T-helper 2 cell treated with Interferon-gamma antibody and Interleukin-4, amounts not matched to agents 5 μg/mL and 100 μg/mL, for 36 hours (primary cell): ENCODE measurements at regions not wholly inside any gene's neighbourhood (a gene's known extent, or its start where the extent isn't known, plus 50 kb on each side); places are given as distances from the start of the nearest gene placed in this dataset.

Experiments used
- DNase-seq: peaks from one replicate; pipeline ENCODE4 v3.0.0; 2021; ENCODE audit warnings: low spot score
- H3K27ac Mint-ChIP-seq: one replicate; pipeline ENCODE4 v1.8.0; 2021; ENCODE audit warnings: mild to moderate bottlenecking, mixed read lengths
- H3K27me3 Mint-ChIP-seq: one replicate; pipeline ENCODE4 v1.8.0; 2021; ENCODE audit warnings: low read depth, mixed read lengths
- H3K36me3 Mint-ChIP-seq: one replicate; pipeline ENCODE4 v1.8.0; 2021; ENCODE audit warnings: low read depth, mixed read lengths
- H3K4me1 Mint-ChIP-seq: one replicate; pipeline ENCODE4 v1.8.0; 2021; ENCODE audit warnings: low read depth, mixed read lengths
- H3K4me3 Mint-ChIP-seq: one replicate; pipeline ENCODE4 v1.8.0; 2022; ENCODE audit warnings: mild to moderate bottlenecking, moderate library complexity, mixed read lengths
- H3K9me3 Mint-ChIP-seq: one replicate; pipeline ENCODE4 v1.8.0; 2021; ENCODE audit warnings: mixed read lengths

GRCh38 chr10:83678850-83679249, 460.5 kb upstream of the GHITM start:
- H3K4me3 Mint-ChIP-seq: no peak overlapping the region
- H3K9me3 Mint-ChIP-seq: no peaks in the 10 kb centered on the region
- H3K27me3 Mint-ChIP-seq: no peaks in the 10 kb centered on the region
- H3K36me3 Mint-ChIP-seq: no peaks in the 10 kb centered on the region
- DNase-seq: no peak
- peaks cover 21% of the 10 kb centered on the region for H3K4me1 Mint-ChIP-seq
- H3K27ac Mint-ChIP-seq: no peak overlapping the region

GRCh38 chr10:83680470-83680891, 458.8 kb upstream of the GHITM start:
- Mint-ChIP-seq H3K36me3 (no peaks in the 10 kb centered on the region), H3K9me3 (no peaks in the 10 kb centered on the region), H3K4me1 (peaks cover 21% of the 10 kb centered on the region), H3K4me3 (peak overlapping the region; percentile 36), H3K27me3 (no peaks in the 10 kb centered on the region), H3K27ac (peak overlapping the region; percentile 68)
- peak; percentile 57 for DNase-seq

DNA sequence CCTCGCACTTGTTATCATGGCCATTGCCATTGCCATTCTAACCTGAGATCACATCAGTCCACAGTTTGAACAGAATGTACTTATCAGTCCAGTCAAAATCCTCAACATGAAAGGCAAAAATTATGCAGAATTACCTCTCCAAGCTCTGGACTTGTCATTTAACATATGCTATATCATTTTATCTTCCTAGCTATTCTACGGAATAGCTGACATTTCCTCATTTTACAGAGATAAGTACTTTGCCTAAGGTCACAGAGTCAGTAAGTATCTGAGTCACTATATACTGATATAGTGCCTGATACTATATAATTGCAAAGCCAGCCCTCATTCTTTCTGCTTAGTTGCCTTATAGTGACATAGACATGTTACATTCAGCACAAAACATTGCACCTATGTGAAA, 456.9 kb upstream of the GHITM start:
- H3K27ac Mint-ChIP-seq: no peak overlapping the region
- H3K9me3 Mint-ChIP-seq: no peaks in the 10 kb centered on the region
- H3K4me3 Mint-ChIP-seq: no peak overlapping the region
- no peaks in the 10 kb centered on the region for H3K36me3 Mint-ChIP-seq
- no peaks in the 10 kb centered on the region for H3K27me3 Mint-ChIP-seq
- DNase-seq: no peak
- peaks cover 21% of the 10 kb centered on the region for H3K4me1 Mint-ChIP-seq

GRCh38 chr10:83685458-83685857, 453.9 kb upstream of the GHITM start:
- no peaks in the 10 kb centered on the region for H3K27me3 Mint-ChIP-seq
- peaks cover 12% of the 10 kb centered on the region for H3K4me1 Mint-ChIP-seq
- H3K9me3 Mint-ChIP-seq: no peaks in the 10 kb centered on the region
- H3K27ac Mint-ChIP-seq: no peak overlapping the region
- DNase-seq: no peak
- H3K4me3 Mint-ChIP-seq: no peak overlapping the region
- no peaks in the 10 kb centered on the region for H3K36me3 Mint-ChIP-seq

DNA sequence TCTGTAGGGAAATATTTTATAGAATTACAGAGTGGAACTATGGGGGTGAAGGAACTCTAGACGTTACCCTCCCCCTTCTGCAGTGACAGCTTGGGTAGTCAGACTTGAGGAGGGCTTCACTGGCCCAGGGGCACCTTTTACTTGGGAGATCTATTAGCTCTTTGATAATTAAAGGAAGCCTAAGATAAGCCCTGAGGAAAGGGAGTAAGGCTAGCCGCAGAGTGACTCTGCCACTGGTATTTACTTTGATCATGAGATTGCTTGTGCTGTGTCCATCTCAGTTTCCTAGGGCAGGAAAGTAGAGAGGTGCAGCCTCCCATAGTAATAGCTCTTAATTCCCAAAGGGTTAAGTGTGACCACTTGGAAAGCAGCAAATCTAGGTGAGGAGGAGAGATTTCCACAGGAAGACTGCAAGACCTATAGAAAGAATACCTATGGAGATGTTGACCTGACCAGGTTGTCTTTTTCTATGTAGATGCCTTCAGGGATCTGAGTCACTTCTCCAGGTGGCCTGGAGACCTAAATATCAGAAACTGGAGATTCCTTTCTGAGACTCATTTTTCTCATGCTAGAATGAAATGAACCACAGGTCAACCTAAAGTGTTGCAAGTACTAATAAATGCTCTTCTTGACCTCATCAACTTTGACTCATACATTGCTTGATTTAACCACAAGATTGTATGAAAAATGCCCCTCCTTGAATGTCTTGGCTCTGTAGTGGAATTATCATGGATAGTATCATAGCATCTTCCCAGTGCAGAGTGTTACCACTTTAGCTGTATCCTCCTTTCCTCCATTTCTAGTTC, 447.3 kb upstream of the GHITM start:
- Mint-ChIP-seq H3K4me3 (no peak overlapping the region), H3K27me3 (no peaks in the 10 kb centered on the region), H3K36me3 (no peaks in the 10 kb centered on the region), H3K9me3 (peaks cover 5% of the 10 kb centered on the region), H3K27ac (no peak overlapping the region), H3K4me1 (no peaks in the 10 kb centered on the region)
- DNase-seq: no peak

GRCh38 chr10:83698899-83699298, 440.4 kb upstream of the GHITM start:
- Mint-ChIP-seq H3K9me3 (peaks cover 9% of the 10 kb centered on the region), H3K36me3 (no peaks in the 10 kb centered on the region), H3K27ac (no peak overlapping the region), H3K4me1 (no peaks in the 10 kb centered on the region), H3K27me3 (no peaks in the 10 kb centered on the region), H3K4me3 (no peak overlapping the region)
- no peak for DNase-seq

GRCh38 chr10:83701799-83702198, 437.5 kb upstream of the GHITM start:
- no peak for DNase-seq
- Mint-ChIP-seq H3K27ac (no peak overlapping the region), H3K4me1 (no peaks in the 10 kb centered on the region), H3K36me3 (no peaks in the 10 kb centered on the region), H3K9me3 (peaks cover 4% of the 10 kb centered on the region), H3K27me3 (no peaks in the 10 kb centered on the region), H3K4me3 (no peak overlapping the region)

GRCh38 chr10:83702731-83703130, 436.6 kb upstream of the GHITM start:
- no peak overlapping the region for H3K27ac Mint-ChIP-seq
- H3K36me3 Mint-ChIP-seq: no peaks in the 10 kb centered on the region
- H3K27me3 Mint-ChIP-seq: no peaks in the 10 kb centered on the region
- peaks cover 10% of the 10 kb centered on the region for H3K9me3 Mint-ChIP-seq
- no peaks in the 10 kb centered on the region for H3K4me1 Mint-ChIP-seq
- H3K4me3 Mint-ChIP-seq: no peak overlapping the region
- no peak for DNase-seq

- Mint-ChIP-seq H3K27me3 (no peaks in the 10 kb centered on the region), H3K27ac (no peak overlapping the region), H3K36me3 (no peaks in the 10 kb centered on the region), H3K4me1 (no peaks in the 10 kb centered on the region), H3K4me3 (no peak overlapping the region), H3K9me3 (peaks cover 10% of the 10 kb centered on the region)
- no peak for DNase-seq
Measured at GRCh38 chr10:83706120-83706519, 433.2 kb upstream of the GHITM start.

DNA sequence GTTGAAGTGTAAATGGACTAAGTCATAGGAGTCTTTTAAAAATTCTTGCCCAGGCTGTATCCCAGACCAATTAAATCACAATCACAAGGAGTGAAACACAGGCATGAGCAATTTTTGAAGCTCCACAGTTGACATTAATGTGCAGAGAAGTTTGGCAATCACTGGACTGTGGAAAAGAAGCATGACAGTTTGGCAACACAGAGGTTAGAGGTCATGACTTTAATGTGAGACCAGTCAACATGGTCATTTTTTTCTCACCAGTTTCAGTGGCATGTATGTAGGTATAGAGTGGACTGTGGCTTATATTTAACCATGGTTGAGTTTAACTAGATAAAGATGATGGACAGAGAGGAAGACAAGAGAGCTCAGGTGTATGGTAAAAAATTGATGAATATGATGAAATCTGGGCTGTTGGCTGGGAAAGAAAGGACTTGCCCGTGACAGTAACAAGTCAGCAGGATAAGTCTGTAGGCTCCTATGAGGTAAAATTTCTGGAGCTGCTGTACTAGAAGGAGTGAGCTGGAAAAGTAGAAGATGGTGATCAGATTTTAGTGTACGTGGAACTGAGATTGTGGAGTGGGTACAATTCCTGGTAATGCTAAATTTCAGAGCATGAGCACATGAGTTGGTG, 432.2 kb upstream of the GHITM start:
- Mint-ChIP-seq H3K36me3 (no peaks in the 10 kb centered on the region), H3K4me3 (no peak overlapping the region), H3K27ac (no peak overlapping the region), H3K9me3 (peaks cover 14% of the 10 kb centered on the region), H3K4me1 (no peaks in the 10 kb centered on the region), H3K27me3 (no peaks in the 10 kb centered on the region)
- DNase-seq: no peak

DNA sequence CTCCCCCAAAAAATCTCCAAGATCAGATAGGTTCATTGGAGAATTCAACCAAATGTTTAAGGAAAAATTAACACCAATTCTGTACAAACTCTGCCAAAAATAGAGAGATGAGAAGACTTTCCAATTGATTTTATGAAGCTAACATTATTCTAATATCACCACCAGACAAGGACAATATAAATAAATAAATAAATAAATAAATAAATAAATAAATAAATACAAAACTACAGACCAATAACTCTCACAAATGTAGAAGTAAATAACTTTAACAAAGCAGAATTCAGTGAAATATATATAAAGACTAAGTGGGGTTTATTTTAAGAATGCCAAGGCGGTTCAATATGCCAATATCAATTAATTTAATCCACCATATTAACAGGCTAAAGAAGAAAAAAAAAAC, 425.9 kb upstream of the GHITM start:
- no peak for DNase-seq
- peaks cover 4% of the 10 kb centered on the region for H3K9me3 Mint-ChIP-seq
- H3K27me3 Mint-ChIP-seq: no peaks in the 10 kb centered on the region
- H3K36me3 Mint-ChIP-seq: no peaks in the 10 kb centered on the region
- no peaks in the 10 kb centered on the region for H3K4me1 Mint-ChIP-seq
- no peak overlapping the region for H3K27ac Mint-ChIP-seq
- no peak overlapping the region for H3K4me3 Mint-ChIP-seq

DNA sequence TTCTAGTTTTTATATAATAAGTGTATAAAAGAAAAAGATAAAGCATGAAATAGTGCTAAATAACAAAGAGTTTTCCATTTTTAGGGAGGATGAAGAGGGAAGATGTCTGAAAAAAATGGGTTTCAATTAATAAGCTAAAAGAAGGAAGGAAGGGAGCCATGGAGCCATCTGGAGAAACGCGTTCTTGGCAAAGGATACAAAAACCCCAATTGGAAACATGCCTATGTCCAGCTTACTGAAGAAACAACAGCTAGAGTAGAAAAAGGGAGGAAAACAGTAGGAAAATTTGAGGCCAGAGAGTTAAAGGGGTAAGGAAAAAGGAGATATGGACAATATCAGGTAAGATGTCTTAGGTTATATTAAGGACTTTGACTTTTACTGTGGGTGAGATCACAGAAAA, 416.2 kb upstream of the GHITM start:
- H3K27ac Mint-ChIP-seq: no peak overlapping the region
- H3K36me3 Mint-ChIP-seq: no peaks in the 10 kb centered on the region
- H3K9me3 Mint-ChIP-seq: peaks cover 6% of the 10 kb centered on the region
- no peaks in the 10 kb centered on the region for H3K4me1 Mint-ChIP-seq
- no peak for DNase-seq
- no peak overlapping the region for H3K4me3 Mint-ChIP-seq
- no peaks in the 10 kb centered on the region for H3K27me3 Mint-ChIP-seq

DNA sequence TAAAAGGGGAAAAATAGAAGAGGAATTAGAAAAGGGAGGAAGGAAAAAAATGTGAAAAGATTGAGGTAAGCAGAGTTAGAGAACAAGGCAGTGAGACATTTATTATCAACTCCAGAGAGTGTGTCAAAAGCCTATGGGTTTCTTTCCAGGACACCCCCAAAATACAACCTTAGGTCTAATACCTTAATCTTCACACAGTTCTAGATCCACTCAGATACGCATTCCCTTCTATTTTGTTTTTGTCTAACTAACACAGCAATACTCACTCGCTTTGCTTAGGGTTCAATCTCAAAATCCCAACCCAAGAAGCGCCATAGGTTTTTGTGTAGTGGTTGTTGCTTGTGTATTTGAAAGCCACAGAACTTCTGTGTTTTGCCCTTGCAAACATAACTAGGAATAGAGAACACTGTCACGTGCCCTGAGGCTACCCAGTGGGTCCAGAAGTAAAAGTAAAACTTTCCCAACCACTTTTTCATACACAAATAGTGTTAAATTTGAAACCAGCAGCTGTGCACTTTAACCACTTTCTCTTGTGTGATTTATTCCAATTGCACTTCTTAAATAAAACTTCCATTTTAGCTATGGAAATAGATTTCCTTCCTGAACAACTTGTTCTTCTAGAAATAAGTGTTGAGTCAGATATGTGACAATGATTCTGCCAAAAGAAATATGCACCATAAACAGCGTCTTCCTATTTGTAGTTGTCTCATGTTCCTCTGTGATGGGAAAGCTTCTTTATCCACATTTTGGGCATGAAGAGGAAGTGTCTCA, 414.7 kb upstream of the GHITM start:
- H3K4me3 Mint-ChIP-seq: no peak overlapping the region
- no peak for DNase-seq
- no peak overlapping the region for H3K27ac Mint-ChIP-seq
- H3K9me3 Mint-ChIP-seq: no peaks in the 10 kb centered on the region
- H3K36me3 Mint-ChIP-seq: no peaks in the 10 kb centered on the region
- H3K4me1 Mint-ChIP-seq: no peaks in the 10 kb centered on the region
- no peaks in the 10 kb centered on the region for H3K27me3 Mint-ChIP-seq

GRCh38 chr10:83725567-83725966, 413.7 kb upstream of the GHITM start:
- DNase-seq: no peak
- Mint-ChIP-seq H3K4me3 (no peak overlapping the region), H3K4me1 (no peaks in the 10 kb centered on the region), H3K9me3 (no peaks in the 10 kb centered on the region), H3K27ac (no peak overlapping the region), H3K36me3 (no peaks in the 10 kb centered on the region), H3K27me3 (no peaks in the 10 kb centered on the region)
